ENCODE measurements at regions not wholly inside any gene's neighbourhood (a gene's known extent, or its start where the extent isn't known, plus 50 kb on each side); places are given as distances from the start of the nearest gene placed in this dataset.

DNA sequence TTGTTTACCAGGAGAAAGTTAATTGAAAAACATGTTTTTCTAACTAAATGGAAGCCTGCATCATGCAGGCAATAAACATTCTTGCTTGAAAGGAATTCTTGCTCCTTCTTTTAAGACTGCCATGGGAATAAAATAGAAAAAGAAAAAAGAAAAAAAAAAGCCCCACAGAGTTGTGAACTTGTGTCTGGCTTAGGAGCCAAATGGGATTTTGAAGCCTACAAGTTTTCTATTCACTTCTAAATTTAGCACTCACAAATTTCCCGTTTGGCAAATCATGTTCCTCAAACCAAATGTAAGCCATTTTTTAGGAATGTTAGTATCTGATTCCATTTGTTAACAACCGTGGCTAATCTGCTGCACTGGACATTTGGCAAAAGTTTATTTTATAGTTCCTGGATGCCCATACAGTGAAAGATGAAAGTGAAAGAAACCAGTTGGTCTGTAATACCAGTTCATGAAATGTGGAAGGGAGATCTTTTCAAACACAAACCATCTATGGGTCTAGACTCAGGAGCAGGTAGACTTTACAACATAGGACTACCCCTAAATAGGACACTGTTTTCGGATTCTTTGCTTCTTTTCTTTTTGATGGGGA is 133.8 kb upstream of the GMNC start:
- TF ChIP-seq, protein P1, sequence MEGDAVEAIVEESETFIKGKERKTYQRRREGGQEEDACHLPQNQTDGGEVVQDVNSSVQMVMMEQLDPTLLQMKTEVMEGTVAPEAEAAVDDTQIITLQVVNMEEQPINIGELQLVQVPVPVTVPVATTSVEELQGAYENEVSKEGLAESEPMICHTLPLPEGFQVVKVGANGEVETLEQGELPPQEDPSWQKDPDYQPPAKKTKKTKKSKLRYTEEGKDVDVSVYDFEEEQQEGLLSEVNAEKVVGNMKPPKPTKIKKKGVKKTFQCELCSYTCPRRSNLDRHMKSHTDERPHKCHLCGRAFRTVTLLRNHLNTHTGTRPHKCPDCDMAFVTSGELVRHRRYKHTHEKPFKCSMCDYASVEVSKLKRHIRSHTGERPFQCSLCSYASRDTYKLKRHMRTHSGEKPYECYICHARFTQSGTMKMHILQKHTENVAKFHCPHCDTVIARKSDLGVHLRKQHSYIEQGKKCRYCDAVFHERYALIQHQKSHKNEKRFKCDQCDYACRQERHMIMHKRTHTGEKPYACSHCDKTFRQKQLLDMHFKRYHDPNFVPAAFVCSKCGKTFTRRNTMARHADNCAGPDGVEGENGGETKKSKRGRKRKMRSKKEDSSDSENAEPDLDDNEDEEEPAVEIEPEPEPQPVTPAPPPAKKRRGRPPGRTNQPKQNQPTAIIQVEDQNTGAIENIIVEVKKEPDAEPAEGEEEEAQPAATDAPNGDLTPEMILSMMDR (conservative IDR thresholded peaks at IDR 0.05; ENCODE audit: low read length): no peak
- no peak for TF ChIP-seq EZH2phosphoT487 (IDR thresholded peaks at IDR 0.05; ENCODE audit: borderline replicate concordance, low read depth, low read length)
